ENCODE measurements at regions not wholly inside any gene's neighbourhood (a gene's known extent, or its start where the extent isn't known, plus 50 kb on each side); places are given as distances from the start of the nearest gene placed in this dataset.

DNA sequence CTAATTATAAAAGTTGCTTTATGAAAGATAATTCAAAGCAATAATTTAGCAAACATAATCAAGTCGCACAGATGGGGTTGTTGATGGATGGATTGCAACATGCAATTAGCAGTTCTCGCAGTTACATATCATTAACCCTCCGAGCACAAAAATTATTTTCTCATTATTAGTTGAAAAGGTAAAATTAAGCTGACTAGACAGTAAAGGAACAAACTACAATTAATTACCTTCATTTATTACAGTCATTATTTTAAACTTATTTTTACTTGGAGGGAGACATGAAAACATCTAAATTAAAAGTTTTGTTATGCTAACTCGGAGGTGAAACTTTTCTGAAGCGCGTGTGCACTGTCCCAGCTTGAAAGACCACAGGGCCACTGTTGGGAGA lies 146.9 kb downstream of the PHETA1 start:
- DNase-seq (ENCODE audit: low spot score), result no peak

DNA sequence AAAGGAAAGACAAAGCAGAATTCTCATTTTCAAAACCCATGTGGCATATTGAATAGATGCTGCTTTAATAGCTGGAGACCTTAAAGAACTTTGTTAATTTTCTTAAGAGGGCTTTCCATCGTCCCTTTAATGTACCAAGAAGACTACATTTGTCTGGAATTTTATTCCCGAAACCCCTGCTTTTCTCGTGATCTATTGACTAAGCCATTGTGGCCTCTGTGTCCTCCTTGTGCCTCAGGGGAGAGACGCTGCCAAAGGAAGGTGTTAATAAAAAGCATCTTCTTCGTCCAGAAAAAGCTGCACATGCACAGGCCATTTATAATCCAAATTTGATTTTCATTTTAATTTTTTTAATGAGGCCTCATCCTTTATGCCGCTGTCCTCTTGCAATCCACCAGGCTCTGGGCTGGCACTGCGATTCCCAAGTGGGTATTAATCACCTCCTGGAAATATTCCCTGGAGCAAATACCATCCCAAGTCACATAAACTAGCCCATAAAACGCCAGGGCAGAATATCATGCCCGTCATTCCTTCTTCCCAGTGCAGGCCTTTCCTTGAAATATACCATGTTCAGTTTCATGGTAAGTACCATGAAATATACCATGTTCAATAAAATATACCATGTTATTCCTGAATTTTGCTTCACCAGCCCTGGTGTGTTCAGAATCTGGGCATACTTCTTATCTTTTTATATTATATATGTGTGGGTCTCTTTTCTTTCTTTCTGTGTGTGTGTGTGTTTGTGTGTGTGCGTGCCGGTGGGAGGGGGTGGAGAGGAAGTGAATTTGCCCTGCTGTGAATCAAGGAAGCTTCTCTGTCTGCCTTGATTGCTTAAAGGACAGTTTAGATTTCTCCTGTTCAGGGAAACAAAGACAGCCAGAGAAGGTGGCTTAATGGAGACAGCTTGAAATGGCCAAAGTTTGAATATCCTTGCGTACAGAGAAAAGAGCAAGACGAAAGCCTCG lies 147.6 kb downstream of the PHETA1 start:
- DNase-seq (ENCODE audit: low spot score), result peak; percentile 64

DNA sequence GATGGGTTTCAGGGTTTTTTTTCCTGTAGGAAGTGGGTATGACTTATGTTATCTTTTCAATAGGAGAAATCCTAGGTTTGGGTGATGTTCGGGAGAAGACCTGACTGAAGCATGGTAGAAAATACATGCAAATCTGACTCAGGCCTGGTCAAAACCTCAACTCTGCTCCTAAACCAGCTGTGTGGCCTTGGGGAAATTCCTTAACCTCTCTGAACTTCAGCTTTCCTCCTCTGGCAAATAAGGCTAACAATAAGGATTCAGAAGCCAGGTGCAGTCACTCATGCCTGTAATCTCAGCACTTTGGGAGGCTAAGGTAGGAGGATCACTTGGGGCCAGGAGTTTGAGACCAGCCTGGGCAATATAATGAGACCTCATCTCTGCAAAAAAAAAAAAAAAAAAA lies 148.5 kb downstream of the PHETA1 start:
- DNase-seq (ENCODE audit: low spot score), result no peak

DNA sequence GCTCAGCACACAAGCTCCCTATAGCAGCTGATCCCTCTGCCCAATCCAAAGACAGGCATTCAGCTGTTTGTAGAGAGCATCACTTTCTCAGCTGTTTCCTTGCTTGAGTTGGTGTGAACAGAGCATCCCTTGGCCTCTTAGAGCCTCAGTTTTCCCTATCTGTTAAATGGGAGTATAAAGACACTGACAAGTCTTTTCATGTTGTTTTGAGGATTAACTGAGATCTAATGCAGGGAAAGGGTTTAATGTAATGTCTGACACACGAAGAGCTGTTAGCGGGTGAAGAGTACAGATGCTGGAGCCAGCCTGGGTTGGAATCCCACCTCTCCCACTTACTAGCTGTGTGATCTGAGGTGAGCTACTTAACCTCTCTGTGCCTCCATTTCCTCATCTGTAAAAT lies 149.5 kb downstream of the PHETA1 start:
- DNase-seq (ENCODE audit: low spot score), result no peak

DNA sequence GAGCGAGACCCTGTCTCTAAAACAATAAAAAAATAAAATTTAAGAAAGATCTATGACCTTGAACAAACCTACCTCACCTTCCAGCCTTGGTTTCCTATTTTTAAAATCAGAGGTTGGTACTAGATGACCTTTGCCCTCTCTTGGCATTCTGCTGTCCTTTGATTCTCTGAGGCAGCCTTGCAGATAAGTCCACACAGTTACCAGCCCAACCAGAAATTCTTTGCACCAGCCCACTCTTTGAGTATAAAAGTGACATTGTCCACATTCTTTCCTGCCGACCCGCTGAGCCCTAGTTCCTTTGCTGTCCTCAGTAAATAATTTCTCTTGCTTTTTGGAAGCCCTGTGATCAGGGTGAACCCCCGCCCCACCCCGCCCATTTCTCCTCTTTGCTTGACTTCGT lies 150.4 kb downstream of the PHETA1 start:
- DNase-seq (ENCODE audit: low spot score), result no peak

DNA sequence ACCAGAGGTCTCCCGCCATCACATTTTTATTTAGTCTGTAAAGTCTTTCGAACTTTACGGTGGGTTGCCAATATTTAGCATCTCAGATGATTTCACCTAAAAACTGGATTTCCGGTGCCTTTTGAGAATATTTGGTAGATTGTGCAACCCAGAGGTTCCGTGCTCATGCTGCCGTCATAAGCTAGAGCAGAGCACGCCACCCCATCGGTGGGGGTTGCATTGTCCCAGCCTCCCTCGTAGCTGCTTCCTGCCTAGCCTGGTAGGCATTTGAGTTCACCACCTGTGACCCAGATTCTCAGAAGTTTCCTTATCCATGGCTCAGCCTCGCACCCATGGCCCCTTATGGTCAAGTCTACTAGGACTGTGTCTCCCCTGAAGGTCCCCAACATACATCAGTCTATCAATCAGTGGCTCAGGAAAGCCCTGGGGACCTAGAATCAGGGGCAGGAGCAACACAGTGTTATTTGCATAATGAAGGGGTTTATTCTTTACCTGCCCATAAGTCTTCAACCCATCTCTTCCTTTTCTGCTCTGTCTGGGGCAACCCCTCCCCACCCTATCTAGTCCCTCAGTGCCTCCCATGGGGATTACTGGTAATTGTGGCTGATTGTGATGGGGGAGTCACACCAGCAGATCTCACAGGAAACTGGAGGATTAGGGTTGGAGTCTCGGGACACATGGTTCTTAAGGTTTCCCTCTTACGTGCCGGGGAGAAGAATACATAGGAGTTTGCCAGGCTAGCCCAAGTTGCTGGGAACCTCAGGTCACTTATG lies 152.3 kb downstream of the PHETA1 start:
- peak; percentile 53 for DNase-seq (ENCODE audit: low spot score)

DNA sequence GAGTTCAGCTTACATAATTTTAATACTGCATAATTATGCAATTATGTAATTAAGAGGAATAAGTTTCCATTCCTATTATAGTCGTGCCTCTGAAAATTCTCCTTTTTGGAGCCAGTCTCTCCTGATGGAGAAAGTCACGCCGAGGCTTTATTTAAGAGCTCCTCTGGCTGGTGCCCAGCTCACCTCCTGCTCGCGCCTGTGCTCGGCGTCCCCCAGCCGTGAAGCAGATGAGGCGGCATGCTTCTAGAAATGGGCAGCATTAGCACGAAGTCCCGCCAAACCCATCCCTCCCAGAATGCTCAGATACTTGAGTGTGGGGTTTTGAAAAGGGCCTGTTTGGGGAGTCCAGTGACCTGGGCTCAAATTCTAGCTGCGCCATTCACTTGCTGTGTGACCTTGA lies 153.0 kb downstream of the PHETA1 start:
- DNase-seq (ENCODE audit: low spot score), result peak; percentile 58

DNA sequence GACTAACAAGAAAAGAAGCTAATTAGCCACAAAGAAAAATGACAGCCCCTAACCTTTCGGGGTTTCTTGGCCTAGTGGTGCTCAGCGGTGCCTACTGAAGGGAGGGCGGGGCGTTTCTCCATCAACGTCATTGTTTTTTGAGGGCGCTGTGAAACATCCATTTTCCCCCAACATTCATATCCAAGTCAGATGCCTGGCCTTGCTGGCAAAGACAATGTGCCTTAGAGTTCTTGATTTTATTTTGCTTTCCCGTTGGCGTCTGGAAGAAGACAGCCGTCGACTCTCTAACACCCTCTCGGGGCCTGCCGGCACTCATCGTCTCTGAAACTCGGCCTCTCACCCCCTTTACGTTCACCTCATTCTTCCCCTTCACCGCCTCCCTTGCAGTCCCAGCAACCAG lies 154.5 kb downstream of the PHETA1 start:
- no peak for DNase-seq (ENCODE audit: low spot score)

DNA sequence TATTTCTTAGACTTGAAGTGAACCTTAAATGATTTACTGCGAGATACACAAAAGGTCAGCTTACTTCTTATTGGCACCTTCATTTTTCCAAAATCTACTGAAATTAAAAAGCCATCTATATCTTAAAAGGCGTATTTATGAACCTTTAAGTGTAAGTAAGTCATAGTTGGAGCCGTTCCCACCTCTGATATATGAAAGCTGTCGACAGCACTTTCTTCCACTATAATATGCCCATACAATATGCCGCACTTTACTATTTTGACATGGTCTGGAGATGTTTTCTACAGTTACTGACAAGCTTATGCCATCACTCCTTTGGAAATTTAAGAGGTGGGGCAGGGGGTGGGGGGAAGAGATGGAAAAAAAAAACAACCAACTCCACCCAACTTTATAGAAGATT lies 155.3 kb downstream of the PHETA1 start:
- DNase-seq (ENCODE audit: low spot score), result no peak

DNA sequence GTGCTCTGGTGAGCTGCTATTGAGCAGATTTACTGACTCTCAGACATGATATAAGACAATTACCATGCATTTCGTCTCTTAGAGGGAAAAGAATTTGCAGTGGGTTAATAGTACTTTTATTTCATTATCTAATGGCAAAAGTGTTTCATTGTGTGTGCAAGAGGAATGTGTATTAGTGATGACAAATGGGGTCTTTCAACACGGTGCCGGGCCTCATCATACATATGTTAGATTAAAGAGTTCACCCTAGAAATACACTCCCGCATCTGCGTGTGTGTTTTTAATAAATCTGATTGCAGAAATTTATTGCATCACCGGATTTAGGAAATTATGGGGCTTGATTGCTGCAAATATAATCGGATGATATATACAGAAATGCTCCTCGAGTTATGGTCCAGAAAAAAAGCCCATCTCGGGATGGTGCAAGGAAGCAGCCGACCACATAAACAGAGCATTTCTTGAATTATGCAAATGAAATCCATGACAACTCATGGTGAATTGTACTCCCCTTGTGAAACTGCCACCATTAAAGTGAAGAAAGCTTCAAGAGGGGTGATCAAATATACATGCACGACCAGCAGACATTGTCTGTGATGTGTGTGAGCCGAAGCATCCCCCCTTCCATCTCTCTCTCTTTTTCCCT lies 156.0 kb downstream of the PHETA1 start:
- DNase-seq (ENCODE audit: low spot score), result no peak

DNA sequence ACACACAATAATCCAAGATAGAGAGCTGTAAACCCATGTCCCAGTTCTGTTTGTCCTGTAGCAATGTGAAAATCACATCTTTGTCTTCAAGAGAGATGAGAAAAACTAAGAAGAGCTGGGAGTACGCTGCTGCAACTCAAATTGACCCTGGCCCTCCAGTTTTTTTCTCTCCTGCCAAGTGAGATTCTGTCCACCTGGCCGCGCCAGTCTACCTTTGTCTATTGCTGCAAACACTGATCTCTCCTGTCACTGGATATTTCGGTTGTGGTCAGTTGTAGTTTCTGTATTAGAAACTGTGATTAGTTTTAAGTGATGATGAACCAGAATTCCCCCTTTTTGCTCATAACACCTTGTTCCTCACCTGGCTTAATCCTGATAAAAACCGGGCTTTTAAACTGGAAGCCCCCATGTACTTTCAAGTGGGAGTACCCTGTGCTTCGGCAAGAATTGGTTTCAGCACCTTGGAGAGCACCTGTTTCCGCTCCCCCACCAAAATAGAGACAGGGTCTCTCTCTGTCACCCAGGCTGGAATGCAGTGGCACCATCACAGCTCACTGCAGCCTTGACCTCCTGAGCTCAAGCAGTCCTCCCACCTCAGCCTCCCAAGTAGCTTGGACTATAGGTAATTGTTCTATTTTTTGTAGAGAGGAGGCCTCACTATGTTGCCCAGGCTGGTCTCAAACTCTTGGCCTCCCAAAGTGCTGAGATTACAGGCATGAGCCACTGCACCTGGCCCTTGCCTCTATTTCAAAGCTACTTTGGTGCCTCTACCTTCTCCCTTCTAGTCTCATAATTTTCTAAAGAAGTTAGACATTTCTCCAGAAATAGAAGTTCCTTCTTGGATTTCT lies 156.8 kb downstream of the PHETA1 start:
- no peak for DNase-seq (ENCODE audit: low spot score)

DNA sequence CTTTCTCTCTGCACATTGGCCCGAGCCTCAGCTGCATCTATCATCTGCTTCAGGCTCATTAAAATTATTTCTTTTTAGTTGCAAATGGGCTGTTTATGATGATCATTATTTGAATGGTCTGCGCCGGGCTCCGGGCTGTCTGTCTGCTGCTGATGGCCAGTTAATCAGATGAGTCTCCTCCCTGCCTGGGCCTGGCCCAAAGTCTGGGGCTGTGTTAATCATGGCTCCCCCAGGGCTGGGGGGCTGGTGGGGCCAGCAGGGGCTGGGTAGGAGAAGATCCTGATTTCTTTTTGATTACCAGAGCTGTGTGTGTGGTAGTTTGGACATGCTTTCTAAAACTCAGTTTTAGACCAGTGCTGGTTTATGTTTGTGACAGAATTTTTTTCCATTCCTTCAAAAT lies 159.1 kb downstream of the PHETA1 start:
- DNase-seq (ENCODE audit: low spot score), result no peak

DNA sequence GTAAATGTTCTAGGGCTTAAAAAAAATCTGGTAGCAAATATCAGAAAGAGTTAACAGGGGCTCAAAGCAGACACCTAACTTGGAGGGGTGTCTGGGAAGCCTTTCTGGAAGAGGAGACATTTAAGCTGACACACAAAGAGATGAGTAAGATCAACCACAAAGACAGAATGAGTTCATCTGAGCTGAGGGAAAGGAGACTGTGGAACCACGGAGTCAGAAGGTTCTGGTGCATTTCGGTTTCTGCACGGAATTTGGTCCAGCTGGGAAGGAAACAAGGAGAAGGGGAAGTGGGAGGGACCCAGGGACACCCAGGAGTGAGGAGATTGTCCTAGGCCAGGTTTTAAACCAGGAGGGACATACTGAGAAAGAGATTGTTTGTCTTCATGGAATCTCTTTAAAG lies 161.1 kb downstream of the PHETA1 start:
- no peak for DNase-seq (ENCODE audit: low spot score)

DNA sequence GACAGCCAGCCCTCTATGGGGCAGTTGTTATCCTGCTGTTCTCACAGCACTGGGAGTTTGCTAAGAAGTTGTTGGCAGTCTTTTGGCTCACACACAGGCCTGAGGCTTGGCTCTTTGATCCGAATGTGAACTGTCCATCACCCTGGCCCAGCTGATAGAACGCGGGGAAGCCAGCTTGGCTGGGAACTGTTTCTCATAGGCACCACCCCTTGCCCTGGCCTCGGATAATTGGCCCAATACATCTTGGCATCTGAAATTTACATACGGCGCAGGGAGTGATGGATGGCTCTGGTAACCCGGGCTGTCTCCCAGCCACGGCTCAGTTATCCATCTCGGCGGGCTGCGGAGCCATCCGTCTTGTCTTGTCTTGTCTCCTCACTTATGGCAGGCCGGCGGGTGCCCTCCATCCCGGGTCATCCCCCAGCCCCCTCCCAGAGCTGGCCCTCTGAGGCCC lies 164.1 kb downstream of the PHETA1 start:
- no peak for DNase-seq (ENCODE audit: low spot score)

DNA sequence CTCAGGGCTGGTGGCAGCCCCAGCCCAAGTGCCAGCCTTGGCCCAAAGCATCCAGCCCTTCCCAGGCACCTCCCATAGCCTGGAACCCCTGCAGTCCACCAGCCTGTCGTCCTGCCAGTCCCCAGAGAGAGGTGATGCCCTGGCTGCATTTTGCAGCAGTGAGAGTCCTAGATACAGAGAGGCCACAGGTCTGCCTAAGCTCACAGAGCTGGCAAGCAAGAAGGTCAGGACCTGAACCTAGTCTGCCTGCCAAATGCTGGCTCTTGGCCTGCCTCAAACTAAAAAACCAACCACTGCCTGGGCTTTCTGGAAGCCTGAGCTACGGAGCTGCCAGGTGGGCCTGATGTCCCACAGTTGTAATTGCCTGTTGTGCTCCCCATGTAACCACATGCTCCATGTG lies 164.9 kb downstream of the PHETA1 start:
- no peak for DNase-seq (ENCODE audit: low spot score)

DNA sequence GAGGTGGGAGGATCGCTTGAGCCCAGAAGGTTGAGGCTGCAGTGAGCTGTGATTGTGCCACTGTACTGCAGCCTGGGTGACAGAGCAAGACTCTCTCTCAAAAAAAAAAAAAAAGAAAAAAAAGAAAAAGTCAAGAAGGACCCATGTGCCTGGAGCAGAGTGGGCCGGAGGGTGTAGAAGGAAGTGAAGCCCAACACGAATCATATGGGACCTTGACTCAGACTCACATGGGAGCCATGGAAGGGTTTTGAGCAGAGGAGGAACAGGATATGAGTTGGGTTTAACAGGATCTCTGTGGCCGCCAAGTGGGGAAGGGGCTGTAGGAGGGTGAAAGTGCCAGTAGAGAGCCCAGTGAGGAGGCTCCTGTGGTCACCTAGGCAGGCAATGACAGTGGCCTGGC lies 165.4 kb downstream of the PHETA1 start:
- no peak for DNase-seq (ENCODE audit: low spot score)

DNA sequence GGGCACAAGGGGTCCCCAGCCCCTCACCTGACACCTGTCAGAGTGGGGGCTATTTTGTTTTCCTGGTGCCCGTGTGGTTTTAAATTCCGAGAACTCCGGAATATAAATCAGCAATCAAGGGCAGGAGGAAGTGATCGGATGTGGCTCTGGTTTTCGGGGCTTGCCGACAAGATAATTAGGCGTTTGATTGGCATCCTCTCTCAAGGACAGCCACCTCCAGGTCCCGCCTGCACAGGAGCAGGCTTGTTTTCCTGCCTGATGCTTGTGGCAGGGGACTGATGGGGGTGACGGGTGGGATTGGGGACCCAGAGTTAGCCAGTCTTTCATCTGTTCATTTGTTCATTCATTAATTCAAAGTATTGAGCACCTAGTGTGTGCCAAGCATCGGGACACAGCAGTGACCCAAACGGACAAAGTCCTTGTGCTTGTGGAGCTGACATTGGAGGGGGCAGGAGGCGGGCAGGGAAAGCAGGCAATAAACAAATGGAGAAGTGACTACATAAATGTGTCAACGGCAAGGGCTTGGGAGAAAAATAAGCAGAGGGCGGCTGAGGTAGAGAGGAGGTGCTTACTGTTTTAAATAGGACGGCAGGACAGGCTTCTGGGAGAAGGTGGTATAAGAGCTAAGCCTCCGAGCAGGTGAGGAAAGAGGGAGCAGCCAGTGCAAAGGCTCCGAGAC lies 166.5 kb downstream of the PHETA1 start:
- no peak for DNase-seq (ENCODE audit: low spot score)

DNA sequence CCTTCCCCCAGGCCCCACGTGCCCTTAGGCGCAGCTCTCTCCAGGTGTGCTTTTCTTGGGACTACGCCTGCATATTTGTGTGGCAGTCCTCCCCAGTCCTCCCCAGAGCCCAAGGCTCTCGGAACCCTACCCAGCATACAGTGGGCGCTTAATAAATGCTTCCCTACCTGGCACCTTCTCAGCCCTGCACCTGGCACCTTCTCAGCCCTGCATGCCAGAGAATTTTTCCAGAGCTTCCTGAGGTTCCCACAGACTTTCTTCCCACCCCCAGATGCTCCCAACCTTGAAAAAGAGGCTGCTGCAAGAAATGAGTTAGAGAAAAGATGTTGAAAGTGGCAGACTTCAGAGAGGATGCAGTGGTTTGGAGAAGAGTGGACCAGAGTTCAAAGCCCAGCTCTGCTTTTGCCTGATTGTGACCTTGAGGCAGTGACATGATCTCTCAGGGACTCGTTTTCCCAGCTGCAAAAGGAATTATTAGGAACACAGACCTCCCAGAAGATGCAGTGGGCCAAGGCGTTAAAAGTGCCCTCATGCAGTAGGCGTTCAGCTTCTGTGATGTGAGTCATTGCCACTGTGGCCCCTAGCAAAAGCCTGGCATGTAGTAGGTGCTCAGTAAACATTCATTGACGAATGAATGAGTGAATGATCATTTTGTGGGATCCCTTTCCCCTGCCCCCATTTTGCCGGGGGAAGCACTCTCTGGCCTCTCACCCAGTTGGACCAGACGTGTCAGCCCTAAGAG lies 167.2 kb downstream of the PHETA1 start:
- no peak for DNase-seq (ENCODE audit: low spot score)

DNA sequence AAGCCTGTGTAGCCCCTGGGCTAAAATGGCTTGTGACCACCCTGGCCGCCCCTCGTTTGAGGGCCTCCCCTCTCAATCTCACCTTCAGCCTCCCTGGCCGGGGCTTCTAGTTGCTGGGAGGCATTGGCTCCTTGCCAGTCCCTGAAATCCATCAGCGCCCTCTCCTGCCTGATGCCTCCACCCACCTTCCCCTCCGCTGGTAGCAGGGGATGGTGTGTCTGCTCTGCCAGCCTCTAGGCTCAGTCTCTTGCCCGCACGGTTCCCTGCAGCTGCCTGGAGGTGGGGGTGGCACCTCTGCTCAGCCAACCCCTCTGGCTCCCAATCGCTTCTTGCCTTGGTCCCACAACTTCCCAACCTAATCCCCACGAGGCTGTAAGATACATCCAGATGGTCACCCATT lies 167.9 kb downstream of the PHETA1 start:
- peak; percentile 66 for DNase-seq (ENCODE audit: low spot score)

DNA sequence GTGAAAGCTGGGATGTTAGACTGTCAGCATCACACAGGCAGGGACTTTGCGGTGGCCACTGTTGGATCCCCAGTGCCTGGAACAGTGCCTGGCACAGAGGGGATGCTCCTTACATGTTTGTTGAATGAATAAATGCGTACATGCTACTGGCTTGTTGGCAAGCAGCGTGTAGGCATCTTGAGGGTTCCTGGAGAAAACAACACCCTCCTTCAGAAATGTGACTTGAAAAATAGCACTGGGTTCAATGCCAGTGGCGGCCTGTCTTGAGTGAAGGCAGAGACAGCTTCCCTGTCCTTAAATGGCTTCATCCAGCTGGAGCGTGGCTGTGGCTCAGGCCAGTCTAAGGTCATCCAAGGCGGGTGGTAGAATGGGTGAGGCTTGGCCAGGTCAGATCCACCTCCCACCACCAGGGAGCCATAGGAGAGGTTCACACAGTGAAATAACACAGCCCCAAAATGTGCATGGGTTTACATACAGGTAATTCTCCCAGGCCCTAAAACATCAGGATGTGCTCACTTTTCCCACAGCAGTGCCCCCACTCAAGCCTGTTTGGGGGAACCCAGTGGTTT lies 171.4 kb downstream of the PHETA1 start:
- no peak for DNase-seq (ENCODE audit: low spot score)

Measured in D341Med (cell line).